Fibroblast of skin of right biceps (primary cell): ENCODE measurements at regions not wholly inside any gene's neighbourhood (a gene's known extent, or its start where the extent isn't known, plus 50 kb on each side); places are given as distances from the start of the nearest gene placed in this dataset.
"Not testable (repeated sequence)": the region's sequence is repeated elsewhere in the genome, so short reads cannot be mapped to it uniquely, and the experiment has no call there.

Experiments used
- DNase-seq: peaks from one replicate; pipeline ENCODE4 v3.0.0-alpha.2; 2013

DNA sequence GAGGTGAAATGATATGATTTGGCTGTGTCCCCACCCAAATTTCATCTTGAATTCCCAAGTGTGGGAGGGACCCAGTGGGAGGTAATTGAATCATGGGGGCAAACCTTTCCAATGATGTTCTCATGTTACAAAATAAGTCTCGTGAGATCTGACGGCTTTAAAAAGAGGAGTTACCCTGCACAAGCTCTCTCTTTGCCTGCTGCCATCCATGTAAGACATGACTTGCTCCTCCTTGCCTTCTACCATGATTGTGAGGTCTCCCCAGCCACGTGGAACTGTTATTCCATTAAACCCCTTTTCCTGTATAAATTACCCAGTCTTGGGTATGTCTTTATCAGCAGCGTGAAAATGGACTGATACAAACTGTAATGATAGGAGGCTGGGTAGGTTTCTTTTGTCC, 145.1 kb downstream of the AKR1D1 start:
- DNase-seq = not testable (repeated sequence)

DNA sequence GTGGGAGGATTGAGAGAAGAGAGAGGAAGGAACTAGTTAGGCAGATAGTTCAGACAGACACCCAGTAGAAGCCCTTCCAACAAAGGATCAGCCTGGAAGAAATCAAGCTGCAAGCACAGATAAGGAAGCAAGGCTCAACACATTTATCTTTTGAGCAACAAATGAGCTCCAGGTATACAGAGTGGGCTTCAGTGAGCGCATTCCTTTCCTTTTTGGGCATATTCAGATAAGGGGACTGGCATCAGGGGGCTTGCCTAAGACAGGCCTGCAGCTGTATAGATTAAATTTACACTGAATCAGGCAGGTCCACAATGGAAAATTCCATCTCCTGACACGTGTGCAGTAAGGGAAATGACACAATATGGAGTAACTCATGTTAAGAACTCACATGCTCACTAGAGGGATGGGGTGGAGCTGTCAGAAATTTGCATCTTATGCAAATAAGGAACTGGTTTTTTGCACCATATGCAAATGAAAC, 147.2 kb downstream of the AKR1D1 start:
- no peak for DNase-seq

DNA sequence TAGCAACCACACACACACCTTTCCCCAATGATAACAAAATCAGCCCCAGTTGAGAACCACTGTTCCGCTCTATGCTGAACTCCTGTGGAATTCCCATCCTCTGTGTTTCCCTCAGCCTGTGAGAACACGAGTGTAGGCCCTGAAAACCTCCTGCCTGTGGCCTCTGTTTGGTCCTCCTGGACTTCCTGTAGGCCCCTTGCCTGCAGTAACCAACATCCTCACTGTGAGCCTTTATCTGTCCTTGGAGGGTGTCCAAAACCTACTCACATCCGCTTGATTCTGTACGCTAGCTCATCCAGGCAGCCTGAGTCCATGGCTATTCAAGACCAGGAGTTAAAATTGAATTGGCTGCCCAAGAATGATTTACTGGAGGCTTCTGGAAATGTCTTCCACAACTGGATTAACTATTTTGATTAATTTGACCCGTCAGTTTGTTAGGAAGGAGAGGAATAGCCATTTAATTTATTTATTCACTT, 149.8 kb downstream of the AKR1D1 start:
- DNase-seq = peak; percentile 26

DNA sequence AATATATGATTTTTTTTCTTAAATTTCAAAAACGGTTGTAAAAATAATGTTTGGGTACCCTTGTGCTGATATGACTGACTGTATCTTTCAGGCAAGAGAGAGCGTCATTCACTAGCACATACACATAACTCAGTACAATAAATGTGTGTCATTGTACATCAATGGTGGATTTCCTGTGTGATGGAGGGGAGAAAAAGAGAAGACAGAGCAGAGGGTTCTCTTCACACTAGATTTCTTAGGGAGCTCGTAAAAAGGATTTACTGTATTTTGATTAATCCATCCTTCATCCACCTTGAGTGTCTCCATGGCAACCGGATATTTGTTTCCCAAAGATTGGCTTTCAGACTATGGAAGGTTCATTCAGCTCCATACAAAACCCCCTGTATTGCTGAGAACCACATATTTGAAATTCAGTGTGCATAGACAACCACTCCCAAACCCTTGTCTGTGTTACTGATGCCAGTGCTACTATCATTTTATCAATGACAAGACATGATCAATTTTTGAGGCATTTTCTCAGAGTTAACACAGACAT, 150.6 kb downstream of the AKR1D1 start:
- no peak for DNase-seq

DNA sequence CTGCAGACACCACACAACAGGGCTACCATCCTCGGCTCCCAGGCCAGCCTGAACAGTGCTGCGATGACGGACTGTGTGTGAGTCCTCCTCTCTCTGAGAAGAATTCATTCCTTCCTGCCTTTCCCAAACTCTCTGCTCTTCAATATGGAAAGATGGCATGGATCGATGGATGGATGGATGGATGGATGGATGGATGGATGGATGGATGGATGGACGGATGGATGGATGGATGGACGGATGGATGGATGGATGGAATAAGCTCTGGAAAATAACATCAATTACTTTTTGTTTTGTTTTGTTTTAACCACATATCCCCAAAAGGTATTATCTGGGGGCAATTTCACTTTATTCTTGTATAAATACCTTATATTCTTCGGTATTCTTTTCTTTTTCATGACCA, 151.9 kb downstream of the AKR1D1 start:
- DNase-seq = no peak

DNA sequence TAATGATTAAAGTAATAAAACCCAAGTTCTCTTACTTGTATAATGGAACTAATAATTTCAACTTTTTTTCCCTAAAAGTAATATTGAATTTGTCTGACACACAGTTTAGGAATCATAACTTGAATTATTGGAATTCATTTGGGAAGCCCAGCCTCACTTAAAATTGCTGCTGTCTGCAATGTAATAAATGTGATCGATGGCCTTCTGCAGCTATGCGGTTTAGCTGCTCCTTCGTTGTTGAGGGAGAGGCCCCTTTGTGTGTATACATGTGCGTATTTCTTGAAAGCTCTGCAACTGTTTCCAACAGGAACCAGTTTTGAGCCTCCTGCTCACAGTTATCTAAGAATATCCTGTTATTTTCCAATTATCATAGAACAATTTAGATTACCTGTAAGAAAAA, 152.5 kb downstream of the AKR1D1 start:
- peak; percentile 10 for DNase-seq

DNA sequence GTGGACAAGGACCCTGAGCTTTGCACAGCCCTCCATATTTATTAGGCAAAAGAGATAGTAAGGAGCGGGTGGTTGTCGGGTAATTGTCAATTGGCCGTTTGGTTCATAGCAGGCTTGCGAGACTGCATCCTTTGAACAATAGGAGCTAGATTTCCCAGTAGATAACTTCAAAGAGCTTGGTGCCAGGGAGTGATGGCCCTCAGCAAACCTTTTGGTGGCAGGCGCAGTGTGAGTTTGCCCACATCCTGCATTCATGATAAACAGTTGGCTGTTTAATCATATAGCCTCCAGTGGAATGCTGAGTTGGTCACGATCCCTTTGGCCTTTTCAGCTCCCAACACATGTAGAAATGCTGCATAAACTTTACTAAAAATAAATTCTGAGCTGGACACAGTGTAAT, 156.9 kb downstream of the AKR1D1 start:
- DNase-seq = no peak

DNA sequence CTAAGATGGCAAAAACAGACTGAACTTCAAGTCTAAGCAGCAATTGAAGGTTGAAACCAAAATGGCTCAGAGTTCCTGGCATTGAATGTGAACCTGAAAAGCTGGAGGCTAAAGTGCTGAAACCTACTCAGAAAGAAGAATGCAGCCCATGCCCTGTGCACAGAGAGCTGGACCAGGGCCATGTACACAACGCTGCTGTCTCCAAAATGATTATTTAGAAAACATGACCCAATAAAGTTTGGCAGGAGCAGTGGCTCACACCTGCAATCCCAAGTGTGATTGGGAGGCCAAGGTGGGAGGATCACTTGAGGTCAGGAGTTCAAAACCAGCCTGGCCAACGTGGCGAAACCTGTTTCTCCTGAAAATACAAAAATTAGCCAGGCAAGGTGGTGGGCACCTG, 158.9 kb downstream of the AKR1D1 start:
- no peak for DNase-seq

DNA sequence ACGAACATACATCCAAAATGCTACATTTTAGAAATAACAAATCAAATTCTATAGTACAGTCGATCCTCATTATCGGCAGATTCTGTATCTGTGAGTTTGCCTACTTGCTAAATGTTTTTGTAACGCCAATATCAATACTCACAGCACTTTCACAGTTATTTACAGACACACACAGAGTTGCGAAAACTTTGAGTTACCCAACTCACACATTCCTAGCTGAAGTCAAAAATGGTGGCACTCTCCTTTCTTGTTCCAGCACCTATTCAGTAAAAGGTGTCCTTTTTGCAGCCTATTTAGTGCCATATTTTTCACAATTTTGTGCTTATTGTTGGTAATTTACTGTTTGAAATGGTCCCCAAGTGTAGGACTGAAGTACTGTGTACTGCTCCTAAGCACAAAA, 161.7 kb downstream of the AKR1D1 start:
- DNase-seq = no peak

DNA sequence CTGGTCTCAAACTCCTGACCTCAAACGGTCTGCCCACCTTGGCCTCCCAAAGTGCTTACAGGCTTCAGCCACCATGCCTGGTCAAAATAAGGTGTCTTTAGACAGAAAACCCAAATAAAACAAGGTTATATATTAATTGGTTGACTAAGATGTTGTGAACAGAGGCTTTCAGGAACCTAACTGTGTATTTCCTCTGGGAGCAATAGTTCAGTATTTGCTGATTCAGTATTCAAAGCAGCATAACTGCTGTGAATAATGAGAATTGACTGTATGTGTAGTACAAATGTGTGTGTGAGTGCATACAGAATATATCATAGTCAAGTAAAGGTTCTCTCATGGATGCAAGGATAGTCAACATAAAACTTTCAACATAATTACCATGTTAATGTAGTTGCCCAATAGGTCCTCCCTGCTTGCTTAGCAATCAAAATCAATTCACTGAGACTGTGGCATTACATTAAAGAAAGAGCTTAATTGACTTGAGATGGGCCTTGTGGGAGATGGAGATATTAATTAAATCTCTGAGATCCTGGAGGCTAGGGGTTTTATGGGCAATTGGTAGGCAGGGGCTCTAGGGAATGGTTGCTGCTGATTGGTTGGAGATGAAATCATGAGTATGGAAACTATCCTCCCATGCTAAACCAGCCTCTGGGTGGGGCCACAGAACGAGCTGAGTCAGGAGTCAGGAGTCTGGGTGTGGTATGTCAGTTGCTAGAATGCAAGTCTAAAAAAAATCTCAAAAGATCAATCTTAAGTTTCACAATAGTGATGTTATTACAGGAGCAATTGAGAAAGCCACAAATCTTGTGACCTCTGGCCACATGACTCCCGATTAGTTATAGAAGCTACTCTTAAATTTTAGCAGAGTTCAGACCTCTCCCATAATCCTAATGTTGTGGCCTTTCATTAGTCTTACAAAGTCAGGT, 162.7 kb downstream of the AKR1D1 start:
- DNase-seq = no peak

DNA sequence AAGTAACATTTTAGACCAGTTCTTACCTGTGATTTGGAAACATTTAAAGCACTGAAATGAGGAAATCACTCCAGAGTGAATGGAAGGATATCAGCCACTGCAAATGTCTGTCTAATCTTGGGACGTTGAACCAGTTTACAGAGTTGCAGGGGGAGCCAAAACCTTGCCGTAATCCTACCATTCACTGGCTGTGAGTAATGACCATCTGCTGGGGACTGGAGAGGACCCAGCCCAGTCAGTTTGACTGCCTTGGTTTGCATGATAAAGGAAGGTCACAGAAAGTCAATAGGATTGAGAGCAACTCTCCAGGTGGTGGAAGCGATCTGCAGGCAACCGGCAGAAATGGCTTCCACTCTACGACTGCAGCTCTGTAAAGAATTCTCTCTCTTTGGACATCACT, 167.2 kb downstream of the AKR1D1 start:
- no peak for DNase-seq

DNA sequence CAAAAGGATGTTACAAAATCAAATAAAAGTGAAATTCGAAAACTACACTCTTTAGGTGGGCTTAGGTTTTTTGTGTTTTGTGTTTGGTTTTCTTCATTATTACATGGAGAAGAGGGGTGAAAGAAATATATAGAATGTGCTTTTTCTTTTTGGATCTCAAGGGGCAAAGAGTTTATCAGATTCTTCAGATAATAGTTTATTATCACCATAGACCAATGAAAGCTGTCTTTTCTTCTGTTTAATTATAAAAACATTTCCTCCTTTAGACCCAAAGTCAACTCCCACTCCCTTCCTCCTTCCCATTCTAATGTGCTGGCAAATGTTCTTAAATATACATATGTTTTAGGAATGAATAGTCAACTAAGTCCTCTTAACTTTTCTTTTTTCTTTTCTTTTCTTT, 167.6 kb downstream of the AKR1D1 start:
- no peak for DNase-seq

DNA sequence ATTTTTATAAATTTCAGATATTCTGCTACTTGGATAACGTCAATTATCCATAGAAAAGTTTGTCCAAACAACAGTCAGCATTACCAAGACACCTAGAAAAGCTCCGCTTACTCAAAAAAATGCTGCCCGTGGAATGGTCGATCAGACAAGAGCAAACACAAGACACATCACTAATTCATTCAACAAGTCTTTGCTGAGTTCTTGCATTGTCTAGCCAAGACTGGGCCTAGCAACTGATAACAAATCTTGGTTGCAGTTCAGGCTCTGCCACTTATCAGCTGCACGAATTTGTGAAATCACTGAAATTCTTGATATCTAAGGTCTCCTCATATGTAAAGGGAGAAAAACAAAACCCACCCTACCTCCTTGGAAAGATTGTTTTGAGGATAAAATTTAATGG, 168.3 kb downstream of the AKR1D1 start:
- no peak for DNase-seq

DNA sequence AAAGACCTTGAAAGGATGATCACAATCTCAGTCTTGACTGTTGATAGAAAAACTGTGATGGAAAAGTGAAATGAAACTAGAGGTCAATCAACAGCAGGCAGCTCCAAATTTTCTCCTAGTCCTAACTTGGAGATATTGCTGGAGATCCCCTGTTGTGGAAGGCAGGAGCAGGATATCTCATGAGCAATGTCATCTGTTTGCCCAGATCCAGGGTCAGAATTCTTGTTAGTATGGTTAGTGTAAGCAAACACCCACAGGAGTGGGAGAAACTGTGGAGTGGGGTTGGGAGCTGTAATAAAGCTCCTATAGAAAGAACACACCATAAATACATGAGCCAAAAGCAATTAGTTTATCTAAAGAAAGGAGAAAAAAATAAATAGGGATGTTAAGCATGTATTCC, 169.0 kb downstream of the AKR1D1 start:
- no peak for DNase-seq

DNA sequence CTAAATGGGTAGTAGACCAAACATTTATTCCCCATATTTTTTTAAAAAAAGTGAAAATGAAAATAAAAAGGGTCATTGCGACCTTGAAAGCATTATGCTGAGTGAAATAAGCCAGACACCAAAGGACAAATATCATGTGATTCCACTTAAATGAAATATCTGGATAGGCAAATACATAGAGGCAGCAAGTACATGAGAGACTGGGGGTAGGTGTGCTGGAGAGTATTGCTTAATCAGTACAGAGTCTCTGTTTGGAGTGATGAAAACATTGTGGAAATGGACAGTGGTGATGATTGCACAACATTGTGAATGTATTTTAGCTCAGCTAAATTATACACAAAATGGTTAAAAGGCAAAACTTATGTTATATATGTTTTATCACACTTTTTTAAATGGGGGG, 169.4 kb downstream of the AKR1D1 start:
- no peak for DNase-seq

DNA sequence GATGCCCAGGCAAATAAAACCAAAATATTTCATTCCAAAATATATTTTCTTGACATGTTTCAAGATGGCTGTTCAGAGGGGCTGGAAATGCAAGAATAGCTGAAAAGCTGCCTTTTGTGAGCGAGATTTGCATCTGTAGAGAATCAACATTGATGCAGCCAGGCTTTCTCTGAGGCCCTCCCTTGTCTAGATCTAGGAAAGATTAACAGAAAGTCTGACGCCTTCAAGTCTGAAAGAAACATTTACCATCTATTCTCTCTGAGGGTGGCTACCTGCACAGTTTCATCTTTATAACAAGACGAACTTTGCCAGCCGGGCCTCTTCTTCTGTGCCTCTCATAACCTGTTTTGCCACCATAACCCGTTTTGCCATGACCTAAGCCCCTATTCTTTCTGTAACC, 170.2 kb downstream of the AKR1D1 start:
- DNase-seq = no peak

DNA sequence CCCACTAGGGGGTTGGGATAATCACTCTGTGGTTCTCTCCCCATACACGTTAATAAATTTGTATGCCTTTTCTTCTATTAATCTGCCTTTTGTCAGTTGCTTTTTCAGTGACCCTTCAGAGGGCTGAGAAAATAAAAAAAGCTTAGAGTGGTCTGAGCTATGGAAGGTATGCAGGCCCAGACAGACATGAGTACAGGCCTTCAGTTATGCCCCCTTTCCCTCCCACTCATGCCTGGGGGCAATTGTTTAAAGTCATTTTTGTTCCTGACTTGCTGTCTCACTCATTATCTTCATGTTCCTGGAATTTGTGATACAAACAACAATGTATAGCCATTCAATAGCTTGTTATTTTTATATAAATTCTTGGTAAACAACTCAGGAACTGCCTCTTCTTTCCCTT, 170.8 kb downstream of the AKR1D1 start:
- DNase-seq = no peak

DNA sequence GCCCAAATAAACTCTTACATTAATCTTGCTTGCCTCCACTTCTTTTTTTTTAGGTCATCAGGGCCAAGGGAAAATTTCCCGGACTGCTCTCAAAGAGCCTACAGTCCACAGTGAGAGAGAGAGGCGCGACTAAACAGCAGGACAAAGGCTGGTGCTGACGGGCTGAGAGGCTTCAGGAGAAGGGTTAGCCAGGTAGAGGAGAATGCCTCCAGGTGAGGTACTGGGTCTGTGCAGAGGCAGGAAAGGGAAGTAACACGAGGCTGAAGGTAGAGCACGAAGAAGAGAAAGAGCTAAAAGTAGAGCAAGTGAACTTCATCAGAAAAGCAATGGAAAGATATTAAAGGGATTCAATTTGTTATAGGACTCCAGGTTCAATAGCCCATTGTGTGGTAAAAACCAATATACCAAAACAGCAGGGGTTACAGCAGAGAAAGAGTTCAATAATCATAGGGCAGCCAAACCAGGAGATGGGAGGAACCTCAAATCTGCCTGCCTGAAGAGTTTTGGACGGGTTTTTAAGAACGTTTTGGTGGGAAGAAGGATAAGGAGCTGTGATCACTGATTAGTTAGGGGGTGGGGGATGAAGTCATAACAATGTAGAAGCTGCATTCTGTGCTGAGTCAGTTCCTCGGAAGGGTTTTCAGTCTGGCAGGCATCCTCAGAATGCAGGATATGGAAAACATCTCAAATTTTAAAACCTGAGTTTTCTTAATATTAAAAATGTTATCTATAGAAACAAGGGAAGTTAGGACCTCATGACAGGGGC, 171.5 kb downstream of the AKR1D1 start:
- peak; percentile 45 for DNase-seq

DNA sequence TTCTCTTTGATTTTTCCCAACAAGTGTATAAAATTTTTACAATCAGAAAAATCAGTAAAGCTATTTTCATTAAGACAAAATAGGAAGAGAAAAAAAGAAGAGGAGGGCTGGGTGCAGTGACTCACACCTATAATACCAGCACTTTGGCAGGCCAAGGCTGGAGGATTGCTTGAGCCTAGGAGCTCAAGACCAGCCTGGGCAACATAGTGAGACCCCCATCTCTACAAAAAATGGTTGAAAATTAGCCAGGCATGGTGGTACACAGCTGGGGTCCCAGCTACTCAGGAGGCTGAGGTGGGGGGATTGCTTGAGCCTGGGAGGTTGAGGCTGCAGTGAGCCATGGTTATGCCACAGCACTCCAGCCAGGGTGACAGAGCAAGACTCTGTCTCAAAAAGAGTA, 172.3 kb downstream of the AKR1D1 start:
- DNase-seq = no peak

DNA sequence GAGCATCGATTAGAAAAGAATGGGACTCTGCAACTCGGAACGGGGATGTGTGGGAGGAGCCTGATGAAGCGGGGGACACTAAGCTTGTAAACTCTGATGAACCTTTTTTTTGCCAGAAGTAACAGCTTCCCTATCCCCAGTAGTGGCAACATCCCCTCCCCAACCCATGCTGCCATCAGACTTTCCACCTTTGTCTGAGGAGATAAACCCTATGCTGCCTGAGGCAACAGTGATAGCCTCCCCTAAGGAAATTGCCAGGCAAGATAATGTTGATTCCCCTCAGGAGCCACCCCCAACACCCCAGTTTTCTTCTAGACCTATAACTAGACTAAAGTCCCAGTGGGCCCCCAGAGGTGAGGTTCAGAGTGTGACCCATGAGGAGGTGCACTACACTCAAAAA, 173.7 kb downstream of the AKR1D1 start:
- no peak for DNase-seq

DNA sequence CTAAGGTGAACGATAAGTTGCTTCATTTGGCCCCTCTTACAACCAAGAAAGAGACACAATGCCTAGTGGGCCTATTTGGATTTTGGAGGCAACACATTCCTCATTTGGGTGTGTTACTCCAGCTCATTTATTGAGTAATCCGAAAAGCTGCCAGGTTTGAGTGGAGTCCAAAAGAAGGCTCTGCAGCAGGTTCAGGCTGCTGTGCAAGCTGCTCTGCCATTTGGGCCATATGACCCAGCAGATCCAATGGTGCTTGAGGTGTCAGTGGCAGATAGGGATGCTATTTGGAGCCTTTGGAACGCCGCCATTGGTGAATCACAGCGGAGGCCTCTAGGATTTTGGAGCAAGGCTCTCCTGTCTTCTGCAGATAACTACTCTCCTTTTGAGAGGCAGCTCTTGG, 176.4 kb downstream of the AKR1D1 start:
- DNase-seq = not testable (repeated sequence)

DNA sequence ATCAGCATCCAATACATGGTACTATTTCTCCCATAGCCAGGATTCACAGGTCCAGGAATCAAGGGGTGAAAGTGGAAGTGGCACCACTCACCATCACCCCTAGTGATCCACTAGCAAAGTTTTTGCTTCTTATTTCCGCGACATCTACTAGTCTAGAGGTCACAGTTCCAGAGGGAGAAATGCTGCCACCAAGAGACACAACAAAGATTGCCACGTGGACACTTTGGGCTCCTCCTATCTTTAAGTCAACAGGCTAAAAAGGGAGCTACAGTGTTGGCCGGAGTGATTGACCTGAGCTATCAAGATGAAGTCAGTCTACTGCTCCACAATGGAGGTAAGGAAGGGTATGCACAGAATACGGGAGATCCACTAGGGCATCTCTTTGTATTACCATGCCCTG, 178.2 kb downstream of the AKR1D1 start:
- DNase-seq = no peak

DNA sequence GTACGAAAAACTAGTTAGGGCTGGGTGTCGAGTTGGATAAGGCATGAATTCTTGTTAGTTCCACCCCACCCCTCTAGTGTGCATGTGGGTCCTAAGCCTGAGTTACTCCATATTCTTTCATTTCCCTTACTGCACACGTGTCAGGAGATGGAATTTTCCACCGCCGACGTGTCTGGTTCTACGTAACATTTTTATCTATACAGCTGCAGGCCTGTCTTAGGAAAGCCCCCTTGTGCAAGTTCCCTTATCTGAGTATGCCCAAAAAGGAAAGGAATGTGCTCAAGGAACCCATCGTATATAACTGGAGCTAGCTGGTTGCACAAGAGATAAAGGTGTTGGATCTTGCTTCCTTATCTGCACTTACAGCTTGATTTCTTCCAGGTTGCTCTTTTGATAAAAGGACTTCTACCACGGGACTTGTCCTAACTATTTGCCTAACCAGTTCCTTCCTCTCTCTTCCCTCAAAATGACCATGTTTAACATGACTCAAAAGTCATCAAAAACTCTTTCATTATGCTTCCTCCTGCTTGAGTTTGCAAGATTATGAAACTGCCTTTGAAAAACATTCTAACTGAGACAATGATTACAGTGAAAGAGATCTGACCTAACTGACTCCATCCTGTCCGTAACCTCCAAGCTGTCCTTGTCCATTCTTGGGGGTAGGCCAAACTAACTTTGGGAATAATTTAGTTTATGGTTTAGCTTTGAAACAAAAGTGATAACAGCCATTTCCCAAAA, 181.4 kb downstream of the AKR1D1 start:
- DNase-seq = peak; percentile 29
